OCI-LY7 (cell line): ENCODE measurements at regions not wholly inside any gene's neighbourhood (a gene's known extent, or its start where the extent isn't known, plus 50 kb on each side); places are given as distances from the start of the nearest gene placed in this dataset.

ENCODE experiments used
- CTCF ChIP-seq: fragments of 200-600 bp; sonication (generic); conservative IDR thresholded peaks from 2 replicates; pipeline ENCODE4 v1.5.1; 2014; ENCODE audit warnings: mild to moderate bottlenecking, antibody characterized with exemption, low read length, moderate library complexity, mixed read lengths
- EZH2phosphoT487 ChIP-seq: fragments of 200-600 bp; sonication (generic); IDR thresholded peaks from 2 replicates; pipeline ENCODE4 v1.6.1; 2018; ENCODE audit warnings: low read depth, borderline replicate concordance, mild to moderate bottlenecking, mixed run types, antibody characterized with exemption, low read length, moderate library complexity, mixed read lengths

DNA sequence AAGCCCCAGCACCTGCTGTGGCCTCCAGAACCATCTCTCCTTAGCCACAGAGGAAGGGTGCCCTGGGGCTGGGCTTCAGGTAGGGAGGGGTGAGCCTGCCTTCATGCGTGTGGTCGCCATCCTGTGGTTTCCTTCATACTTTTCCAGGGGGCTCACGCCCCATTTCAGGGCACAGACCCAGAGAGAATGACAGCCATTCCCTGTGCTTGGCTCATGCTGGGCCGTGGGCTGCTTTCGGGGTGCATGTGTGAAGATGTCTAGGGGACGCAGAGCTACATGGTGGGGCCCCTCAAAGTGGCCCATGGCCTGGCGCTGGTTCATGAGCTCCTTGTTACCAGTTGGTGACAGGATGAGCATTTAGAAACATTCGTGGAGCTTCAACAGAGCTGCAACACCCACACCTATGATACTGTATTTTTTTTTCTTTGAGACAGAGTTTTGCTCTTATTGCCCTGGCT lies 190.3 kb upstream of the SLC24A3 start:
- TF ChIP-seq CTCF (no peak), EZH2phosphoT487 (no peak)
